HL-60 (cell line): ENCODE measurements at regions not wholly inside any gene's neighbourhood (a gene's known extent, or its start where the extent isn't known, plus 50 kb on each side); places are given as distances from the start of the nearest gene placed in this dataset.

Experiments
- CTCF ChIP-seq: IDR thresholded peaks from one replicate; pipeline ENCODE4 v1.5.1; 2011; ENCODE audit warnings: low read length, control low read depth, inconsistent platforms; ENCODE audit not compliant: insufficient read depth
- REST ChIP-seq: IDR thresholded peaks from 2 replicates; pipeline ENCODE4 v1.6.1; 2012; ENCODE audit warnings: low read depth; ENCODE audit not compliant: insufficient replicate concordance

DNA sequence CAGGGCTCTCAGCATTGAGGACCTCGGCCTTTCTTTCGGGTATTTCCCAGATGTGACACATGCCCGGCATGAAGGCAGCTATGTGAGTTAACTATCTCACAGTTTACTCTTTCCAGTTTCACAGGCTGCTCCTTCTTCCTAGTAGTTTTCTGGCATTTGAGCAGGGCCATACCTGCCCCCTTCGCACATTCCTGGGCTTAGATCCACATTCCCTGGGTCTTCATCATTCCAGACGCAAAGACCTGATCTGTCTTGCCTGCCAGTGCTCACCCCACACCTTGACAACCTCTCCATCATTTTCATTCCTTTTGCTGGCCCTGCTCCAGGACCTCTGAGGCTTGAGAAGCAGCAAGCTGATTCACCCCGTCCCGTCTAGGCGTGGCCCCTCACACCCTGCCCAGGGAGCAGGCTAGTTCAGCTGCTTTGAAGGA, 227.5 kb downstream of the WDR11 start:
- no peak for TF ChIP-seq CTCF
- TF ChIP-seq REST = no peak
